Endometrium (tissue), 2 donors: ENCODE measurements at regions not wholly inside any gene's neighbourhood (a gene's known extent, or its start where the extent isn't known, plus 50 kb on each side); places are given as distances from the start of the nearest gene placed in this dataset.
"Not testable (repeated sequence)": the region's sequence is repeated elsewhere in the genome, so short reads cannot be mapped to it uniquely, and the experiment has no call there.

Source experiments
- FAIRE-seq: peaks from 2 replicates; lab custom pipeline; 2012; peaks lifted over from hg19 to GRCh38; lab: Jason Lieb, UNC
- donor health status: control.
- donor health status: control.

DNA sequence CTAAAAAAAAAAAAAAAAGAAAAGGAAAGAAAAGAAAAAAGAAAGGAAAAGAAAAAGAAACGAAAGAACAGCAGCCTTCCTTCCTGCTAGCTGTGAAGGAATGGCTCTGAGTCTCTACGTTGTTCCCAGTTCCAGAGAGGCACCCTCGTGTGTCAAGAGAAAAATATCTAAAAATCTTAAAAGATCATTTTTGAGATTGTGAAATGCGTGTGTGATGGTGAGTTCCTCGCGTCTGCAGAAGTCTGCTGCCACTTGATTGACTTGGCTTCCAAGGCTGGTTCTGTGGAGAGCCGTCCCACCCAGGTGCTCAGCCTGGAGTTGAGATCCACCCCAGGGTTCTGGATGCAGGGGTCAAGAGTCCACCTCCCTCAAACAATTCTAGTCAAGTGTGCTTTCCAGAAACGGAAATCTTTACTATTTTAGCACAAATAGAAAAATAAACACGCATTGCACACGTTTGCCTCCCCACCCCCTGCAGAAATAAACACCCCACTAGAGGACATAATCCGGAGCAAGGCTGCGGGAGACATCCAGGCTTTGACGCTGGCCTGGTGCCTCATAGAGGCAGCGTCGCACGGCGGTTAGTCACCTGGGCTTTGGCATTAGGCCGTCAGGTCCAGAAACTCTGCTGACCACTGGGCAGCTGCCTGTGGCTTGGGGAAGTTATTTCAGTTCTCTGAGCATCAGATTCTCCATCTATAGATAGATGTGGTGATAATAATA is 265.4 kb downstream of the FAM43A start:
- no peak for FAIRE-seq

DNA sequence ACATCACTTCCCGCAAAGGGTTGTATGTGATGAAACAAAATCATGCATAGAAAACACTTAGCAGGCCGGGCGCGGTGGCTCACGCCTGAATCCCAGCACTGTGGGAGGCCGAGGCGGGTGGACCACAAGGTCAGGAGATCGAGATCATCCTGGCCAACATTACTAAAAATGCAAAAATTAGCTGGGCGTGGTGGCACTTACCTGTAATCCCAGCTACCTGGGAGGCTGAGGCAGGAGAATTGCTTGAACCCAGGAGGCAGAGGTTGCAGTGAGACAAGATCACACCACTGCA is 265.9 kb downstream of the FAM43A start:
- FAIRE-seq: not testable (repeated sequence)

DNA sequence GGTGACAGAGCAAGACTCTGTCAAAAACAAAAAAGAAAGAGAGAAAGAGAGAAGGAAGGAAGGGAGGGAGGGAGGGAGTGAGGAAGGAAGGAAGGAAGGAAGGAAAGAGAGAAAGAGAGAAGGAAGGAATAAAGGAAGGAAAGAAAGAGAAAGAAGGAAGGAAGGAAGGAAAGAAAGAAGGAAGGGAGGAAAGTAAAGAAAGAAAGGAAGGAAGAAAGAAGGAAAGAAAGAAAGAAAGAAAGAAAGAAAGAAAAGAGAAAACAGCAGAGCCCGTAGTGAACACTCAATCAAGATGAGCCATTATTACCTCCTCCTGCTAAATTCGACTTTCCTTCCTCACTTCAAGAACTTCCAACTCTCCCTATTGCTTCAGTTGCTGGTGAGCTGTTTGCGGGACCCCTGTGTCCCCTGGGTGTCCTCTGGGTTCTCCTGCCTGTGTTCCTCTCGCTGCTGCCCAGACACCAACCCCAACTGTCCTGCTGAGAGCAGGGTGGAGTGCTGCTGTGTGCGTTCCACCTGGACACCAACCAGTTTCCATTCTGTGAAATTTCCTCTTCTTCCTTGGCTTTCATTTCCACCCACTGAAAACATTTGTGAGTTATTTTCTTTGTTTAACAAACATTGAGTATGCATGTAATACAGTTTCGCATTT is 266.4 kb downstream of the FAM43A start:
- no peak for FAIRE-seq

DNA sequence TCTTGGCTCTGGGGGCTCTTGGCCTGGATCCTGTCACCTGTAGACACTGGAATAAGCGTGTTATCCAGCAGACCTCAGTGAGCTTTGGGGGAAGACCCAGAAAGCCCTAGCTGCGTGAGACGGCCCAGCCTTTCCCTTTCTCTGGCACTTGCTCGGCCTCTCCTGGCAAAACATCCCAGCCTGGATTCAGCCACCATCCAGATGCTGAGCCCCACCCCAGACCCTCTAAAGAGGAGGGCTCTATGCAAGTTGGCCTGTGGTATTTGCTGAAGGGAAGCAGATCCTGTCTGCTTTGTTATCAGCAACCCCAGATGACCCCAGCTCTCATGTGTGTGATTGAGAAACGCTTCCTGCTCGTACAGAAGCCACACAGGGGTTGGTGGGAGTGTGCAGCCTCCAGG is 267.2 kb downstream of the FAM43A start:
- FAIRE-seq: no peak

DNA sequence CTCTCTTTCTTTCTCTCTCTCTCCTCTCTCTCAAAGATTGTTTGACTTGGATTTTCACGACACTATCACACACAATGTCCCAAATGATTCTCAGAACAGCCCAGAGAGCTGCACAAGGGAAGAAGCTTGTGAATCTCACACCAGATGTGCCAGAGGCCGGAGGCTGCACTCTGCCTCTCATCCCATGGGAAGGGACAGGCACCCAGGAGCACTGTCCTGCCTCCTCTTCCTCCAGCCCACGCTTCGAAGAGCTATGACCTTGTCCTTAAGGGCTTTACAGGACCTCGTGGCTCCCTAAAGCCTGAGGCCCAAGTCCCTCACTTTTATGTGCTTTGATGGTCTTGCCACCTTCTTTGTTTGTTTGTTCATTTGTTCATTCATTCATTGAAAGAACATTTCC is 267.6 kb downstream of the FAM43A start:
- no peak for FAIRE-seq

DNA sequence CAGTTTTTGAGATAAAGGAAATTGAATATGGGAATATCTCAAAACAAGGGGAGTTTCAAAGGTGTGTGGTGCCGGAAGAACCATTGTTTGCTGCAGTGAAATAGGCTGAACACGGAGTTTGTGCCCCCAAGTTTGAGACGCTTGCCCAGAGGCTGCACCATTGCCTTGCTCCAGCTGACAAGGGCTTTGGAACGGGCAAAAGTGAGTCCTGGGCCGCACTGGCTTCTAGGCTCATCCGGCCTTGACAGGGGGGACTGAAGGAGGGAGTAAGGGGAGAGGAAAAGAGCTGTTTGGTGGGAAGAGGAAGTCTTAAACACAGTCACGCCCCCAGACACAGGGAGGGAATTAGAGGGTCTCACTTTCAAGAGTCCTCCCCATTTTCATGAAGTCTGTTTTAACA is 269.9 kb downstream of the FAM43A start:
- no peak for FAIRE-seq

DNA sequence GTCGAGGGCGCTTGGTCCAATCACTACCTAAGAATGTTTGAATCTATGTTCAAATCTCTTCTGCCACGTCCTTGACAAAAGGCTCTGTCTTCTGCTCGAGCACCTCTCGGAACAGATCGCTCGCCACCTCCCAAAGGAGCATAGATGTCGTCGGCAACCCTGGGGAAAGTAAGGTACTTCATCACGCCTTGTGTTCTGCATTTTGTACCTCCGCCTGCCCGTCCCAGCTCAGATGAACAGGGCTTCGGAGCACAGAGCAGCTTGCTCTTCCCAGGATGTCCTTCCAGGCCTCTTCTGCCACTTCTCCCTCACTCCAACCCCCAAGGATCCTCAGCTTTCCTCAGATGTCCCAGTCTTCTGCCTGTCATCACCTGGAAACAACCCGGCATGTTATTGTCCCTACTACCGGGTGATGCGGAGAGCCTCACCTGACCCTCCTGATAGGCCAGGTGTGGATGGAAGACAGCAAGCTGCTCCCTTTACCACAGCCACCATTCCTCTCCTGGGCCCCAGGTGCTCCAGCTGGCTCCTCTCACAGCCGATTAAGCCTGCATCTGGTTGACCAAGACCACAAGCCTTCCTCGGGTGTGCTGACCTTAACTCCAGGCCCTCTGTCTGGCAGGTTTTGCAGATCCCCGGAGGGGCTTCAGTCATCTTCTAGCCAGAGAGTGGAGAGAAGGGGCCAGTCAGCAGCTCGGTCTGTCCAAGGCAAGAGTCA is 270.5 kb downstream of the FAM43A start:
- no peak for FAIRE-seq

DNA sequence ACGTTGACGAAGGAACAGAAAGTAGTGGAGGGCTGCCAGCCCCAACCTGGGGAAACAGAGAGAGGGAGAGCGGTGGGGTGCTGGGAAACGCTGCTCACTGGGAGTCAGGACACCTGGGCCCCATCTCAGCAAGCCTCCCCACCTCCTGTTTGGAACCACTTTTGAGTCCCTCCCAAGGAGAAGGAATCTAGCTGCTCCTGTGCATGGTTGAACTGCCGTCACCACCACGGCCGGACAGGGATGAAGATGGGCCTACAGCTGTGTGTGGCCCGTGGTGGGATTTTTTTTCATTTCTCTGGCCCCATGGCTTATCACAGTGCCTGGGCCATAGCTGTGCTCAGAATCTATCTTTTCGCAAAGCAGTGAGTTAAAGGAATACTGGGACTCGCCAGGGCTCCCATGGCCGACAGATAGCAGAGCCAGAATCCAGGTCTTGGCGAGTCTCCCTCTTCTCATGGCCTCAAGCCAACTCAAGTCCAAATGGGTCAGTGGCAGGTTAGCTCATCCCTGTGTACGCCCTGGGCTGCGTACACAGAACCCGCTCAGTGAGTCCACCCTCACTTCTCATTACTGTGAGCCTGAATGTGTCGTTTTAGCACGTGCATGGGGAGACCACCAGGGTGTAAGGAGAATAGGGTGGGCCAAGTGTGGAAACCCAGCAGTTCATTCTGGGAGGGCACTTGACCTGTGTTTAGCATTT is 271.2 kb downstream of the FAM43A start:
- no peak for FAIRE-seq

DNA sequence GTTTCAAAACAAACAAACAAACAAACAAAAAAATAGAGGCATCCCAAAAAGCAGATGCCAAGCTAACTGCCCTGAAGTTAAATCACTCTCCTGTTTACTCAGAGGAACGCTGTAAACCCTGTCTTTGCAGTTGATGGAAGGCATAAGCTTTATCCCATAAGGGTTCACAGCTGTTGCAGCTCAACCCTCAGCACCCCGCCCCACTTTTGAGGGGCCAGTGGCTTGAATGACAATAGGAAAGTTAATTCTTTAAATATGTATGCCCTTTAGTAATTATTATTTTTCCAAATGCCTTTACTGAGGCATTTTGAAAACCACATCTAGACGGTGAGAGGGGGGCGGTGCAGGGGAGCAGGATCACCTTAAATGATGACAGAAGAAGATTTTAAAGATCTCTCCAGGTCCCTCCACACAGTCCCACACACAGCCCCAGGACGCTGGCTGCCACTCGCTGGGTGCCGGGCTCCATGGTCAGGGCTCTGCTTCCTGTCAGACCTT is 272.1 kb downstream of the FAM43A start:
- FAIRE-seq: no peak

DNA sequence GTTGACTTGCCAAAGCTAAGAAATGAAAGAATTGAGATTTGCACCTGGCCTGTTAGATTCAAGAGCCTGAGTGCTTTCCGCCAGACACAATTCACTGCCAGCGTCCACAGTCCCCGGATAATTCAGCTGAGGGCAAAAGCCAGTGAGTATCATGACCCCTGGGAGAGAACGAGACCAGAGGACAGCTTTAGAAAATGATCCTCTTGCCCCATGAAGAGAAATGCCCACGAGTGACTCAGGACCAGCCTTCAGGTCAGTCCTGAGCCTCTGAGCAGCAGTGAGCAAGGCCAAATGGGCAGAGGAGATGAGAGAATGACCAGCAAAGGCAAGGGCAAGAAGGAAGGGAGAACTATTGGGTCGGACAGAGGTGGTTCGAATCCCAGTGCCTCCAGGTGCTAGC is 273.5 kb downstream of the FAM43A start:
- FAIRE-seq: no peak

DNA sequence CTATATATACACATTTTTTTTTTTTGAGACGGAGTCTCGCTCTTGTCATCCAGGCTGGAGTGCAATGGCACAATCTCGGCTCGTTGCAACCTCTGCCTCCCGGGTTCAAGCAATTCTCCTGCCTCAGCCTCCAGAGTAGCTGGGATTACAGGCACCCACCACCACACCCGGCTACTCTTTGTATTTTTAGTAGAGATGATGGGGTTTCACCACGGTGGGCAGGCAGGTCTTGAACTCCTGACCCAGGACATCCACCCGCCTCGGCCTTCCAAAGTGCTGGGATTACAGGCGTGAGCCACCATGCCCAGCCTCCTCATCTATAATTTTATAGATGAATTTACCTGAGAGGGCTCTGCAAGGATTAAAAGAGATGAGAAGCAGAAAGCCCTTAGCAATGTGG is 274.0 kb downstream of the FAM43A start:
- not testable (repeated sequence) for FAIRE-seq

DNA sequence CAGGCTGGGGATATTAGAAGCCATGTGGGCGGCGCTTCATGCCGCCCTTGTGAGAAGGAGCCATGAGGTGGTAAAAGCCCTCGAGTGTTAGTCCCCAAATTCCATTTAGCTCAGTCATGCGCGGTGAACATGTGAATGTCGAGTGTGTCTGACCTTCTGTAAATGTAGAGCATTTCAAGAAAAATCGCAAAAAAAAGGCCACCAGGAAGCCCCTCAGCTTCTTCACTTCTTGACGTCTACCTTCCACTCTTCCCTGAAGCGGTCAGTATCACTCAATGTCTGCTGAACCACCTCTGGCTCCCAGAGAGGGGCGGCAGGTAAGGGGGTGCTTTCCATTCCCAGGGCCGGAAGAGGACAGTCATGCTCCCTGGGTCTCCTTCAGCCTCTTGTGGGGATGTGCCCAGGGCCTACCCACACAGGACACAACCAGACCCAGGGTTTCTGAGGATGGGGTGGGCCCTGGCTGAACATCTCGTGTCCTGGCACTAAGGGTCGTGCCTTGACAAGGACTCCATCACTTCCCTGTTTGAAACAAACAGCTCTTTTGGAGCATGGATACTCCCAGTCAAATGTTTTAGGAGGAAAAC is 274.9 kb downstream of the FAM43A start:
- no peak for FAIRE-seq

DNA sequence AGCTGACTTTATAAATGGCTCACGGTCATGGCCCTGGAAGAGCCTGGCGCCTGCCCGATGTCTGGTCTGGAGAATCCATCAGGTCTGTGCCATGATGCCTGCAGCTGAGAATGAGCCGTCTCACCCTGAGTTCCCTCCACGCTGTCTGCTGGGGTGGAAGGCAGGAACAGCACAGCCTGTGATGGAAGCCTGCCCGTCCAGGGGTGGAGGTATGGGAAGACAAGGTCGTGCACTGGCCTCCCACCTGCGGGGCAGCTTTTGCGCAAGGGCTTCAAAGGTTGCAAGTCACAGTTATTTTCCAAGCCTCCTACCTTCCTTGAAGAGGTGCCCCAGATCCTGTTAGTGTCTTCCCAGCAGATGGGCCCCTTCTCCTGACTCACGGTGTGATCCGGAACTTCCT is 275.5 kb downstream of the FAM43A start:
- no peak for FAIRE-seq

DNA sequence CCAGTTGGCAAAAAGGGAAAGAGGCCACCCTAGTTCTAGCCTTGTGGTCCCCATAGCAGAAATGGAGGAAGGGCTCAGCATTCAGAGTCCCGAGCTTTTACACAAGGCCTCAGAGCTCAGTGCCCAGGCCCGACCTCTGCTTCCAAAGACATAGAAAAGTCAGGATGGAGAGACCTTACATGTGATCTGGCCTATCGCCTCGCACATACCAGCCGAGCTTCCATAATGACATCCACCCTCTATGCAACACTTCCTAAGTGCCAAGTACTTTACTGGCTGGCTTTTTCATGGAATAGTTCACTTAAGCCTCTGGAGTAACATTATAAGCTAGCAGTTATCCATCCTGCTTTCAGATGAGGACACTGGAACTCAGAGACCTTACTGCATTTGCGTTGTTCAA is 275.9 kb downstream of the FAM43A start:
- FAIRE-seq: no peak

DNA sequence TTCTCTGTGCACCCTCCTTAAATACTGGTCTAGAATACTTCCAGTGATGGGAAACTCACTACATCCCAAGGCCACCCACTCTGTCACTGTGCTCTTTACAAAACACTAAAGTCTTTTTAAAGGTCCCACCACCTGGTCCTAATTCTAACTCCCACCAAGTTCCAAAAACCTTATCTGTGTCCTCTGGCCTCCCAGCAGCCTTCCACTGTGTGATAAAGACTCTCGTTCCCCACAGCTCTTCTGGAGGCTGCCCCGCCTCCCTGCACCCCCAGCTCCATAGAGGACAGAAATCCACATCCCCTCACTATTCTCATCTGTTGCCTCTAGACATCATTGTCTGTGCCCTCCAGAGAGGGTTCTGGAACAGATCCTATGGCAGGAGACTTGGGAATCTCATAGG is 276.4 kb downstream of the FAM43A start:
- FAIRE-seq: no peak

DNA sequence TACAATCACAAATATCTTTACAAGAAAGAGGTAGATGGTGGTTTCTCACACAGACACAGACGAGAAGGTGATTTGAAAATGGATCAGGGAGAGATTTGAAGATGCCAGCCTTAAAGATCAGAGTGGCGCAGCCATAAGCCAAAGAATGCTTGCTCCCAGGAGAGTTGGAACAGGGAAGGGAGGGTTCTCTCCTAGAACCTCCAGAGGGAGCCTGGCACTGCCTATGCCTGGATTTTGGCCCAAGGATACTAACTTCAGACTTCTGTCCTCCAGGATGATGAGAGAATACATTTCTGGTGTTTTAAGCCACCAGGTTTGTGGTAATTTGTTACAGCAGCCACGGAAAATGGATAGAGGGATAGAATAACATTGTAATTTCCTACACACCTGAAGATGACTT is 279.1 kb downstream of the FAM43A start:
- no peak for FAIRE-seq

DNA sequence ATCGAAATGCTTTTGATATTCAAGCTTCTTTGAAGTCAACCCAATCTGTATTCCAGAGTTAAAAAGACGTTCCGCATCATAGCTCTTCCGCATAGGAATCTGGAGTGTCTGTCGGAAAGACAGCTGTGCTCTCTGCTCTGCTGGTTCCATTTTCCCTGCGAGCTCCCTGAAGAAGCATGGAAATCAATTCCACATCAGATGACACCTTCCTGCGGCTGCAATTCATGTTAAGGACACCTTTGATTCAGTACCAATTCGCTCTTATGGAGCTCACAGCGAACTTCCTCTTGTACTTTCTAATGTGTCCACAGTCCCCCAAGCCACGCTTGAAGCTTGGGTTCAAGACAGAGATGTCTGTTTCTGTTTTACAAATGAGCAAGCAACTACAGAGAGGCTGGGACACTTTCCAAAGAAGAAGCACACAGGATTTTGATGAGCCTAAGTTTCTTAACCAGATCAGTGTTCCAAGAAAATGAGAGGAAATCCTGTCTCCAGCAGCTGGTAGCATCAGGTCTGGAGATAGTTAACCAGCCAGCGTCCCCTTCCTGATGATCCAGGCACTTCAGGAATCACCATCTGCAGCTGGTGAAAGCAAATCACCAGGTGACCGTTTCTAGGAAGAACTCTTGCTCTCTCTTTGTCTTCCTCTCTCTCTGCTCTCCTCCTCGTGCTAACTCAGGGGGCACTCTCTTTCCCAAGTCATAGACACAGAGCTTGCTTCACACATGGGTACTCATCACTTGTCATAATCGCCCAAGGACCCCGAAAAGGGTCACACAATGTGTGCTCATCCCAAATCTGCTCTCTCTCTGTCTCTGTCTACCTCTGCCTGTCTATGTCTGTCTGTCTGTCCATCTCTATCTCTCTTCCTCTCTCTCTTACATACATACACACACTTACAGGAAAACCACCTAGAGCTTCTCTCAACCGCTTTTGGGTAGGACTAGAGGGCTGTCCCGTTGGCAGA is 281.8 kb downstream of the FAM43A start:
- no peak for FAIRE-seq

DNA sequence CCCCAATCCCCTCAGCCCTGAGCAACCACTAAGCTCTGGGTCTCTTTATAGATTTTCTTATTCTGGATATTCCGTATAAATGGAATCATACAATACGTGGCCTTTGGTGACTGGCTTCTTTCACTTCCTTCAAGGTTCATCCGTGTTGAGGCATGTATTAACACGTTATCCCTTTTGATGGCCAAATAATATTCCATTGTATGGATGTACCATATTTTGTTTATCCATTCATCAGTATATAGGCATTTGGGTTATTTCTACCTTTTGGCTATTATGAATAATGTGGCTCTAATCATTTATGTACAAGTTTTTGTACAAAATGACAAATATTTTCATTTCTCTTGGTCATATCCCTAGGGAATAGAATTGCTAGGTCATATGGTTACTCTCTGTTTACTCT is 284.4 kb downstream of the FAM43A start:
- no peak for FAIRE-seq

DNA sequence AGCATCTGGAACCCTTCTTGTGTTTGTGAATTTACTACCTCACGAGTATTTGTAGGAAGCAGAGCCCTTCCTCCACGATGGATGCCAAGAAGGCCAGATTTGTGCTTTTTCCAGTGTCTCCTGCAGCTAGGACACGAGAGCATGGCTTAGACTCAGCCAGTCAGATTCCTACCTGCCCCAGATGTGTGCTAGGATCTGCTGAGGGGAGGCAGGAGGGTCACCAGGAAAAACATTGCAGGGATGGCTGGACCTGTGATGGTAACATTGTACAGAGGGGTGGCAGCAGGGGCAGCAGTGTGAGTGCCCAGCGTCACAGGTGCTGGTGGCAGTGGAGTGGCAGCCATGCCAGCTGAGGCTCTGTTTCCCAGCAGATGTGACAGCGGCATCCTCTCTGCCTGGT is 285.3 kb downstream of the FAM43A start:
- FAIRE-seq: no peak

DNA sequence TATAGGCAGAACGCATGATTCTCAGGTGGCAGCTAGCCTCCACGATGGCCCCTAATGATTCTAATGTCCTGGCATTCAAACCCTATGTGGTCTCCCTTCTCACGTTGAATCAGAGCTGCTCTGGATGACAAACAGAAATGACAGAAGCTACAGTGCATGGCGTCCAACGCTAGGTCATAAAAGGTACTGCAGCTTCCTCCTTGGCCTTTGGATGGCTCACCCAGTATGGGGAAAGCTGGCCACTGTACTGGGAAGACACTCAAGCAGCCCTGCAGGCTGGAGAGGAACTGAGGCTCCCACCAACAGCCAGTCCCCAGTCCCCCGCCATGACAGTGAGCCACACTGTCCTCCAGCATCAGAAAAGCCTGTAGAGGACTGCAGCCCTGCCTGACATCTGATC is 286.3 kb downstream of the FAM43A start:
- no peak for FAIRE-seq

DNA sequence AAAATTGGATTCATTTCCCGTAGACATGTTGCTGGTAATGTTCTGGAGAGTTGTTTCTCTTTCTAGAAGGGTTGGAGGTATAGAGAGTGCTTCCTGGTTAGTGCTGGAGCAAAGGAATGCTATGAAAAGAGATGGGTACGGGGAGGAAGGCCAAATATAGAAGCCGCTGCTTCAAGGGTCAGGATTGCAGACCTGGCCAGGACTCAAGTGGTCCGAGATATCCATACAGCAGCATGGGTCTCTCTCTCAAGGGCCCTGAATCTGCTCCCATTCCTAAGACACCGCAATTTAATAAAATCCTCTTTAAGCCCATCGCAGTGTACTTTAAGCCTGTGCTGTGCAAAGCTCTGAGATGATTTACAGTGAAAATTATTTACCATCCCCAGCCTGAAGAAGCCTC is 287.0 kb downstream of the FAM43A start:
- FAIRE-seq: no peak
